Mucosa of stomach (tissue), 1 donor: ENCODE measurements at regions not wholly inside any gene's neighbourhood (a gene's known extent, or its start where the extent isn't known, plus 50 kb on each side); places are given as distances from the start of the nearest gene placed in this dataset.

Experiments used
- H3K27me3 ChIP-seq: one replicate; pipeline ENCODE4 v1.7.0; 2013; ENCODE audit warnings: mild to moderate bottlenecking, low read length; ENCODE audit not compliant: control insufficient read depth, insufficient read depth
- H3K36me3 ChIP-seq: one replicate; pipeline ENCODE4 v1.7.0; 2013; ENCODE audit warnings: low read length; ENCODE audit not compliant: control insufficient read depth, insufficient read depth
- H3K4me1 ChIP-seq: one replicate; pipeline ENCODE4 v1.7.0; 2013; ENCODE audit warnings: mild to moderate bottlenecking, low read length; ENCODE audit not compliant: control insufficient read depth, insufficient read depth
- H3K4me3 ChIP-seq: one replicate; pipeline ENCODE4 v1.7.0; 2013; ENCODE audit warnings: low read length
- H3K9ac ChIP-seq: one replicate; pipeline ENCODE4 v1.7.0; 2013; ENCODE audit warnings: mild to moderate bottlenecking, low read length, moderate library complexity
- H3K9me3 ChIP-seq: one replicate; pipeline ENCODE4 v1.7.0; 2013; ENCODE audit warnings: mild to moderate bottlenecking, low read length, moderate library complexity; ENCODE audit not compliant: control insufficient read depth
- donor health status: Pancreatic carcinoma.

GRCh38 chr12:127075981-127076380 lies 1191.0 kb upstream of the TMEM132C start:
- H3K36me3 ChIP-seq = no peaks in the 10 kb centered on the region
- H3K9ac ChIP-seq = no peak overlapping the region
- H3K27me3 ChIP-seq = no peaks in the 10 kb centered on the region
- H3K4me3 ChIP-seq = no peak overlapping the region
- no peaks in the 10 kb centered on the region for H3K9me3 ChIP-seq
- H3K4me1 ChIP-seq = no peaks in the 10 kb centered on the region

GRCh38 chr12:127077262-127078045 lies 1189.5 kb upstream of the TMEM132C start:
- no peak overlapping the region for H3K9ac ChIP-seq
- no peak overlapping the region for H3K4me3 ChIP-seq
- H3K27me3 ChIP-seq = no peaks in the 10 kb centered on the region
- no peaks in the 10 kb centered on the region for H3K9me3 ChIP-seq
- no peaks in the 10 kb centered on the region for H3K36me3 ChIP-seq
- no peaks in the 10 kb centered on the region for H3K4me1 ChIP-seq

DNA sequence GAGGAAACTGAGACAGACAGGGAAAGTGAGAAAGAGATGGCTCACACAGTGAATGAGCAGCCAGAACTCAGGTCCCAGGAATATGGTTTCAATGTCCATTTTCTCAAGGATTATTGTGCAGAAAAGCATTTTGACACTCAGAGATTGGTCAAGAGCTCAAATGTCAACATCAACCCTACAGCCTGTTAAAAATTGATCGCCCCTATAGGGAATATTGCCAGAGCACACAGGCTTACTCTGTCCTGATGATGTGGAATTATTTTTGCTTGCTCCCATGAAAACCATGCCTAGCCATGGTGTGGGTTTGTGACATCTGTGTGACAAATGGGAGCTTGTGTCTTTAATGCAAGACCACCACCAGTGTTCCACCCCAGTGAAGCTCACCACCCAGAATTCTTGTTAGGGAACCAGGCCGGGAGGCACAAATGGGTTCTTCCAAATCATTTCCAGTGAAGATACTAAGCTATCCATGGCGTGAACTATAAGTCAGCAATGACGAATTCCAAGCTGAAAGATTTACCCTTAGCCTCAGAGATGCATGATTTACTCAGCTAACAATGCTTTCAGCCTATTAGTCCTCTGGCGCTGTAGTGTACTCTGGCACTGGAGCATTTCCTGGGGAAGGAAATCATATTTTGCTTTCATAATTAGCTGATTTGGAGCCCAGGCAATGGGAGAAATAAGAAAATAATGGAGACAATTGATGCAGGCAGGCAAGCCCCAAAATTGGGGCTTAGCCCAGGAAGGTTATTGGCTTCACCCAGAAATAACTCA lies 1188.2 kb upstream of the TMEM132C start:
- Histone ChIP-seq H3K9ac (no peak overlapping the region), H3K36me3 (no peaks in the 10 kb centered on the region), H3K9me3 (no peaks in the 10 kb centered on the region), H3K27me3 (no peaks in the 10 kb centered on the region), H3K4me3 (no peak overlapping the region), H3K4me1 (no peaks in the 10 kb centered on the region)

DNA sequence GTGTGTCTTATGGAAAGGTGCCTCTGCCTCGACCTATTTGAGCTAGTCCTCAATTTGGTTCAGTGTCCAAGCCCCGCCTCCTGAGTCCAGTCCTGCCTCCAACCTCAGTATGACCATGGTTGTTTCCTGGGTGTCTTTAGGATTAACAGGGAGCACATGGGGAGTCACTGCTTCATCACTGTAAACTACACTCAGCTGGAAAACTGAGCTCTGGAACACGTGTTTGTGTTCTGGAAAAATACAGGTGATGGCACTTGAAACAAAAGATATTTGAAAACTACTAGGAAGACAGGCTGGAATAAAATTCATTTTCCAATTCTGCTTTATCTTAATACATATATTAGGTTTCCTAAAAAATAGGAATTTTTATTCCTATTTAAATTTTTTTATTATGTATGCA lies 1187.3 kb upstream of the TMEM132C start:
- Histone ChIP-seq H3K4me3 (no peak overlapping the region), H3K27me3 (no peaks in the 10 kb centered on the region), H3K36me3 (no peaks in the 10 kb centered on the region), H3K9me3 (no peaks in the 10 kb centered on the region), H3K4me1 (no peaks in the 10 kb centered on the region), H3K9ac (no peak overlapping the region)

DNA sequence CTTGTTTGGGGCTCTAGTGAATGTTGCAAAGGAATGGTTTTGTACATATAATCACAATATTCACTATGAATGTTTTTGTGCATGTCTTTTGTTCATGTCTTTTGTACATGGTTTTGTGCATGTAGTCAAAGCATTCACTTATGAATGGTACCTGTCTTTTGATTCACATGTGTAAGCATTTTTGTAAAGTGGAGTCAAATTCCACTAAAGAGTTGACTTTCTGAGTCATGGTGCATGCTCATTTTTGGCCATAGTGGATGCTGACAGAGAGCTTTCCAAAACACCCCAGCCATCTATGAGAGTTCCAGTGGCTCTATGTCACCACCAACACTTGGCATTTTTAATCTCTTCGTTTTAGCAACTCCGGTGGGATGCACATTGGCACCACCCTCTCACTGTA lies 1185.9 kb upstream of the TMEM132C start:
- no peak overlapping the region for H3K9ac ChIP-seq
- no peaks in the 10 kb centered on the region for H3K9me3 ChIP-seq
- H3K27me3 ChIP-seq = no peaks in the 10 kb centered on the region
- H3K4me3 ChIP-seq = no peak overlapping the region
- no peaks in the 10 kb centered on the region for H3K36me3 ChIP-seq
- H3K4me1 ChIP-seq = no peaks in the 10 kb centered on the region

GRCh38 chr12:127083008-127083949 lies 1183.7 kb upstream of the TMEM132C start:
- no peak overlapping the region for H3K4me3 ChIP-seq
- H3K9me3 ChIP-seq = no peaks in the 10 kb centered on the region
- H3K36me3 ChIP-seq = no peaks in the 10 kb centered on the region
- H3K9ac ChIP-seq = no peak overlapping the region
- no peaks in the 10 kb centered on the region for H3K4me1 ChIP-seq
- H3K27me3 ChIP-seq = no peaks in the 10 kb centered on the region

- Histone ChIP-seq H3K9me3 (no peaks in the 10 kb centered on the region), H3K9ac (no peak overlapping the region), H3K4me3 (no peak overlapping the region), H3K36me3 (no peaks in the 10 kb centered on the region), H3K4me1 (no peaks in the 10 kb centered on the region), H3K27me3 (no peaks in the 10 kb centered on the region)
Measured at GRCh38 chr12:127101076-127101475, 1165.9 kb upstream of the TMEM132C start.

GRCh38 chr12:127106041-127106440 lies 1160.9 kb upstream of the TMEM132C start:
- no peaks in the 10 kb centered on the region for H3K36me3 ChIP-seq
- H3K27me3 ChIP-seq = no peaks in the 10 kb centered on the region
- H3K4me1 ChIP-seq = no peaks in the 10 kb centered on the region
- no peak overlapping the region for H3K4me3 ChIP-seq
- no peaks in the 10 kb centered on the region for H3K9me3 ChIP-seq
- H3K9ac ChIP-seq = no peak overlapping the region

DNA sequence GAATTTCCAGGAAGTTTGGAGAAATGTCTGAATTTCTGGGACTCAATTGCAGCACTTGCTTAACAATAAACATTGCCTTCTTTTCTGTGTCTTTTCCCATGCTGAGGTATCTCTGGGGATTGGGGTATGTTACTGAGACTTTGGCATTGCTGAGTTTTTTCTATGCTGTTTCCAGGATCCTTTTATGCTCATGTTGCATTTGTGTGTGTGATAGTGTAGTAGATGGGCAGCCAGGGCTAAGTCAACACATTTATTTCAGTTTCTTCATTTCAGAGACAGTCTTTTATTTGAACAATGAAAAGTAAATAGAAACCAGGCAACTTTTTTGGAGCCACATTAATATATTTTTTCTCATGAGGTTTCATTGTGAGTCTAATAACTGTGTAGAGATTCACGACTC lies 1160.3 kb upstream of the TMEM132C start:
- H3K27me3 ChIP-seq = no peaks in the 10 kb centered on the region
- no peaks in the 10 kb centered on the region for H3K36me3 ChIP-seq
- H3K9ac ChIP-seq = no peak overlapping the region
- no peaks in the 10 kb centered on the region for H3K4me1 ChIP-seq
- H3K9me3 ChIP-seq = no peaks in the 10 kb centered on the region
- no peak overlapping the region for H3K4me3 ChIP-seq

GRCh38 chr12:127107744-127108143 lies 1159.2 kb upstream of the TMEM132C start:
- no peaks in the 10 kb centered on the region for H3K36me3 ChIP-seq
- no peaks in the 10 kb centered on the region for H3K4me1 ChIP-seq
- no peak overlapping the region for H3K4me3 ChIP-seq
- H3K9ac ChIP-seq = no peak overlapping the region
- no peaks in the 10 kb centered on the region for H3K27me3 ChIP-seq
- no peaks in the 10 kb centered on the region for H3K9me3 ChIP-seq

DNA sequence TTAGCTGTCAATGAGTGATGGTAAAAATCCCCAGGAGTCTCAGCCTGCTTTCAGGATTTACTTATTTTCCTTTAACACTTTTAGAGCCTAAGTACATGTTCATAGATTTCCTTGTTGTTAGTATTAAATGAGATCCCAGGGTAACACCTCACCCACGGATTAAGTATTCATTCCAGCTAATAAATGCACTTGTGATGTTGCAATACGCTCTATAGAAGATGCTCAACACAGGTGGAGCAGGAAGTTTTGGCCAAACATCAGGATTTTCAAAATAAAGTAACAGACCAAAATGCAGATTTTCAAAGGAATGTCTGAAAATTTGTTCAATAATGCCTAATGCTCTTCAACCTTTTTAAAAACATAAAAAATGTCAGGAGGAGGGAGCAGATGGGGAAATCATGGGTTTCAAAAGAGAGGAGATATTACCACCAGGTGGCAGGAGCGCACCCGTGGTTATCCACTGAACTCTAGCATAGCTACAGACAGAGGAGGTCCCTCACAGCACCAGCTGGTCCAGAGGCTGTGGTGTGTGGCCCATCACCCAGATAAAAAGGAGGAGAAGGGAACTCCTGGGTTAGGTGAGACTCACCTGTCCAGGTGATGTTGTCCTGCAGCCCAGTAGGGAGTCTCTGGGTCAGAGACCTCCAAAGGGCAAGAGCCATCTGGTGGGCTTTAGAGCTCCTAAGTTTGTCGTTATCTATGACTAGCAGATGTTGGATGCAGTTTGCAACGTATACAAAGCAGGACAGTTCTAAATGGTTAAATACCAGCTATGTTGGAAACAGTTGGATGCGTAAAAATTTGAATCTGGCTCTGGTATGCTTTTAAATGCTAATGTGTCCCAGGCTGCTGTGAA lies 1158.4 kb upstream of the TMEM132C start:
- Histone ChIP-seq H3K9me3 (no peaks in the 10 kb centered on the region), H3K27me3 (no peaks in the 10 kb centered on the region), H3K36me3 (no peaks in the 10 kb centered on the region), H3K9ac (no peak overlapping the region), H3K4me1 (no peaks in the 10 kb centered on the region), H3K4me3 (no peak overlapping the region)
